GM21360 (cell line): ENCODE measurements at regions not wholly inside any gene's neighbourhood (a gene's known extent, or its start where the extent isn't known, plus 50 kb on each side); places are given as distances from the start of the nearest gene placed in this dataset.

Source experiments
- ATAC-seq: cut with Tn5 transposase; IDR thresholded peaks from one replicate; pipeline ENCODE4 v1.9.1; 2021; ENCODE audit warnings: mild to moderate bottlenecking, moderate library complexity; ENCODE audit not compliant: unreplicated experiment

DNA sequence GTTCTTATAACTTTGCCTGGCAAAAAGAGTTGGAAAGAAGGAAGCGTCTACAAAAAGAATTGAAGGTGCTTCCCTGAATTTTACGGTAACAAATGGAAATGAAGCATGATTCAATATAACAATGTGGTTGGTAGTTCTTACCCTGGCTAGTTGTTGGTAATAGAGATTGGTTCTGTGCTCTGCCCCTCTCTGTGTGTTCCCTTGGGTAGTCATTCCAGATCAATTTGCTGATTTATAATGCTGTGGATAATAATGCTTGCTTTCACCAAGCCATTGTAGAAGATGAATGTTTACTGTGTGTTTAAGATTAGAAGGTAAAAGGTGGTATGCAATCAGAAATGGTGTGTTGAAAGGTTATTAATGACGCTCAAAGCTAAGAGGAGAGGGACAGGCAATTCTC, 577.8 kb upstream of the NXPH2 start:
- no peak for ATAC-seq

DNA sequence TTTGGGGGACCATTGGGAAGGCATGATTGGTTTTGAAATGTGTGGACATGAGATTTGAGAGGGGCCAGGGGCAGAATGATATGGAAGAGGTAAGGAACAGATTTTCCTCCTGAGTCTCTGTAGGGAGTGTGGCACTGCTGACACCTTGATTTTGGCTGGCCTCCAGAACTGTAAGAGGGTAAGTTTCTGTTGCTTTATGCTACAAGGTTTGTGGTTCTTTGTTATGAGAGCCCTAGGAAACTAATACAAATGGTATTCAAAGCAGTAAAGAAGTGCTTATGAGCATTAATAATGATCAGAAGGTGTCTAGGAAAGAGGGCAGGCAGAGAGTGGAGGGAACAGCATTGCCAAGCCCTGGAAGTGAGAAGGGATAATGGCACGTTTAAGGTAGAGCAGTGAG, 574.3 kb upstream of the NXPH2 start:
- ATAC-seq: no peak

DNA sequence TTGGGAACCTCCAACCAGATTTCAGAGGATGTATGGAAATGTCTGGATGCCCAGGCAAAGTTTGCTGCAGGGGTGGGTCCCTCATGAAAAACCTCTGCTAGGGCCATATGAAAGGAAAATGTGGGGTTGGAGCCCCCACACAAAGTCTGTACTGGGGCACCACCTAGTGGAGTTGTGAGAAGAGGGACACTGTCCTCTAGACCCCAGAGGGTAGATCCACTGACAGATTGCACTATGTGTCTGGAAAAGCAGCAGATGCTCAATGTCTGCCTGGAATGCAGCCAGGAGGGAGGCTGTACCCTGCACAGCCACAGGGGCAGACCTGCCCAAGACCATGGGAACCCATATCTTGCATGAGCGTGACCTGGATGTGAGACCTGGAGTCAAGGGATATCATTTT, 573.7 kb upstream of the NXPH2 start:
- no peak for ATAC-seq

DNA sequence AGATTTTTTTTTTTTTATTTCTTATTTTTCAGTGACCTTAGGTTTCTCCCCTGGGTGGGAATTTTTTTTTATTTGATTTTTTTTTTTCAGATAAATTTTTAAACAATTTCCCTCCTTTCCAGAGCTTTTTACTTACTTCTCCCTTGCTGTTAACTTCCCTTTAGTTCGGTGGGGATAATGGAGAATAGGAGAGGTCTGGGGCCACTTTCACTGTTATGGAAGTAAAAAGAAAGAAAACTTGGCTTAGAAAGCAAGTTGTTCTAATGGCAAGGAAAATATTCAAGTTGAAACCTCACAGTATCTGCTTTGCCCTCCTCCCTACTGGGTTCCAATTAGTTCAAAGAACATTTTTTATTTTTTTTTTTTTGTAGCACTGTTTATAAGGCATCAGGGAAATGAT, 537.1 kb upstream of the NXPH2 start:
- ATAC-seq: no peak

DNA sequence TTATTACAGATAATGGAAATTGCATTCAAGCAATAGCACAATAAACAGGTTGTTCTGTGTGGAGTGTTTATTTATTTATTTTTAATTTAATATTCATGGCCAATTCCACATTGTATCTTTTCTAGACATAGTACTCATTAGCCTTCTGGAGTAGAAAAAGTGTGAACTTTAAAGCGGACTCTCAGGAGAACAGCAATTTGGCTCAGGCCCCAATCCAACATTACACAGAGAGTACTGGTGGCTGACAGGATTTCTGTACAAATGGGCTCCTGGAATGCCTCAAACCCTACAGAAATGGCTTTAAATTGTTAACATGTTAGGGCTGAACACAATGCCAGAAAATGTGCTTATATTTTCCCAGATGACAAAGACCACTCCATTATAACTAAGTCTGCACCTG, 533.9 kb upstream of the NXPH2 start:
- no peak for ATAC-seq

DNA sequence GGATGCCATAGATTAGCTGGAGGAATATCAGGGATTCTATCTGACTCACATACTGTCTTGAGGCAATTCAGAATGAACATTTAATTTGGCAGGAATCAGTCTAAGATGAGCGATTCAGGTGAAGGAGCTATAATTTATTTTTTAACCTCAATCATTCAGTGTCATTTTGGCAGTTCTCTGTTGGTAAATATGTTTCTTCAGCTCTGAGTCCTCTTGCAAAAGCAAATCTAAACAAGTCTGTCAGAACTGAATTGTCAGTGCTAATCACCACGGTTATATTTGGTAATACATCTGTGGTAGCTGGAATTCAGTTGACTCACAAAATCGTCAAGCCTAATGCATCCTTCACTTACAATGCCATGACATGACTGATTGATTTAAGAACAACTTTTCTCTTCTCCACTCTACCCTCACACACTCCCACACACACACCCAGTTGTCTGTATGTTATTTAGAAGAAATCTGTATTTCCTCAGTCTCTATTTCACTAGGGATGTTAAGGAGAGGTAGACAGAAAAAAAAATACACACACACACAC, 516.6 kb upstream of the NXPH2 start:
- ATAC-seq: no peak

DNA sequence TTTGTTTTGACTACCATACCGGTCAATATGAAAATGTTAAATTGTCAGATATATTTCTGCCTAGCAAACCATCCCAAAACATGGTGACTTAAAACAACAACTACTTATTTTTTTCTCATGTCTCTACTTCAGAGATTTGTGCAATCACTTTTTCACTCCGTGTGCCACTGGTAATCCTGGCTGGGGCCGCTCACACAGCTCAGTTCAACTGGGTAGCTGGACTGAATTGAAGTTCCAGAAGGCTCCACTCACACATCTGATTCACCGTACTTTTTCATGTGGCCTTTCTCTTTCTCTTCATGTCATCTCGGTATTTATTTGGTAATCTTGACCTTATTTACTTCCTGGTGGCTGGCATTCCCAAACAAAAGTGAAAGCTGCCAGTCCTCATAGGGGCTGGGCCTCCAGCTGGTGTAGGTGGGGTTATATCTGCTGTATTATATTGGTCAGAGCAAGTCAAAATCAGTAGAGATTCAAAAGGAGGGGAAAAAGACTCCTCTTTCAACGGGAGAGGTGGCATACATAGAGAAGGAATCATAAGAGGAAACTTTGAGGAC, 513.9 kb upstream of the NXPH2 start:
- no peak for ATAC-seq

DNA sequence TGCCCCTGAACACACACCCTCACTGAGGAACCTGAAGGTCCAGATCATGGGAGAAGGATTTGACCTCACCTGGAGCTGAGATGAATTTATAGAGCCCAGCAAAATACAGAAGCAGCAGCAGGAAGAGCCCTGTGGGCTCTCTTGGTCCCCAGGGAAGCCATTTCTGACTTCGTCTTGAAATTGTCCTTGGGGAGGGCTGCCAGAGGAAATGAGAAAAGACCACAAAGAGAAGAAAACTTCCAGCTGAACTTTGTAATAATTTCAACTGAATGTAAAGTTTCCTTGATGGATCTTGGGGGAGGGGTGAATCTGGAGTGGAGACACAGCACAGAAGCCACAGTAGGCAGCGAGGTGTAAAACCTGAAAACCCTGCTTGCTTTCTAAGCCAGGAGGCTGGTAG, 500.9 kb upstream of the NXPH2 start:
- ATAC-seq: no peak

DNA sequence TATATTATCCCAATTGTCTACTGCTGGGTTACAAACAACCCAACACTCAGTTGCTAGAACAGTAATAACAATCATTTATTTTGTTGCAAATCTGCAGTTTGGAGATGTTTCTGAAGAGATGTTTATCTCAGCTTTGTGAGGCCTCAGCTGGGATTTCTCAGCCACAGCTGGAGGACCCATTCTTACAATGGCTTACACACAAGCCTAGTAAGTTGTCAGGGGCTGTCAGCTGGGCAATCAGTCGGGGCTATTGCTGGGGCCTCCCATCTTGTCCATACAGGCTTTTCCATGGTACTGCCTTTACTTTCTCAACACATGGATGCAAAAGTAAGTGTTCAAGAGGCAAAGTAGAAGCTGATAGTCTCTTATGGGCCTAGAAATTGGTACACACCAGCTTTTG, 491.7 kb upstream of the NXPH2 start:
- no peak for ATAC-seq

DNA sequence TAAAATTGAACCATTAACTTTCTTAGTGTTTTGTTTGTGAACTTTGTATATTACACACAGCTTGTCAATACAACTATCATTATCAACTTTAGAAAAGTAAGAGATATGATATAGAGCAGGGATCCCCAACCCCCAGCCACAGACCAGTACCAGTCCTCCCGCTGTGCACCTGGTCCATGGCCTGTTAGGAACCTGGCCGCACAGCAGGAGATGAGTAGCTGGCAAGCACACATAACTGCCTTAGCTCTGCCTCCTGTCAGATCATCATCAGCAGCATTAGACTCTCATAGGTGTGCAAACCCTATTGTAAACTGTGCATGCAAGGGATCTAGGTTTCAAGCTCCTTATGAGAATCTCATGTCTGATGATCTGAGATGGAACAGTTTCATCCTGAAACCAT, 491.0 kb upstream of the NXPH2 start:
- no peak for ATAC-seq

DNA sequence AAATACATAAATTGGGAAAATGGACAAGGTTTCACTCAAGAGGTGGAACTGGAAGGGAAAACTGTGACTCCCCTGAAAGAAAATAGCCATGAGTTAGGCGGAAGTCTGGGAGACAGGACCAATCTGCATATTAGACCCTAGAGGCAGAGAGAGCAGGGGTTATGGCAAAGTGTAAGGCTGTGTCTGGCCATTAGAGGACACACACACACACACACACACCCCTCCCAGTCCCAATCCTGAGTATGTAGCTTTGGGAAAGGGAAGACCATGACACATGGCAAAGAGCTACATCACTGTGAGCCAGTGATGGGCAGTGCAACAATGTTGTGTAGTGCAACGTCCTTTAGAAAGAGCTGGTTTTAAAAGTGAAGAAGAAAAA, 479.9 kb upstream of the NXPH2 start:
- no peak for ATAC-seq

DNA sequence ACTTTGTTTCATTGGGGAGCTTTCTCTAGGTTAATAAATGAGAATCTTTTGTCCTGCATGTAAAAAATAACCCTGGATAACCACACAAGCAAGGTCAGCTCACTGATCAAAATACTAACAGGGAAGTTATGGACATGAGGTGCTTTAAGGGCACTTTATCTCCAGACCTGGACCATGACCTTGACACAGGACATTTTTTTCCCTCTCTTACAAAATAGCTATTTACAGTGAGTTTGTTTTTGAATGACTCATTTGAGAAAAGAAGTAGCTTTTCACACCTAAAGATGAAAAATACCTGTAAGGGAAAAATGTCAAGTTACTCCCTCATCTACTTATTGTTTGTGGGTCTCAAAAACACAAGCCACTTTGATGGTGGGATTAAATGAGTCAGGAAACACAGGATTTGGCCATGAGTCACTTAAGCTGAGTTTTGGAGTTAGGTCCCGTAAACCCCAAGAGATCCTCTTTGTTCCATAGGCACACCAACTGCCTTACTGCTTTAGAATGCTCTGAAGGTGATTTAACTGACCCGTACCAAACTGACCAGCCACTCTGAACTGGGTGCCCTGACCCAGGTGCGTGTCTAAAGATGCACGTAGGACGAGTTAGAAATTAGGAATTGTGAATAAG, 479.3 kb upstream of the NXPH2 start:
- no peak for ATAC-seq

DNA sequence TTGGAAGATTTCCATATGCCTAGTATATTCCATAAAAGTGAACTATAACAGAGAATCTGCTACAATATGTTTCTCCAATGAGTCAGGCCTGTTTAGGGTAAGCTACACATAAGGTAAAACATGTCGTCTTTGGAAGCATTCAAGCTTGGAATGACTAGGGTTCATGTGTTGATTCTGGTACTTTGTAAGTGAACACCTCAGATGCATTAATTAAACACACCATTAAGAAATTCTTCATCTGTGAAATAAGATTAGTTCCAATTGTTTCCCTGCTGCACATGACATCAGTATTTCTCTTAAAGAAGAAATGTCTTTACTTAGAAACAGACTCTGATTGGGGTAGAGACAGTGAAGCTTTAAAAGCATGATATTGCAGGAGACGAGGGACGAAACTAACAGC, 461.1 kb upstream of the NXPH2 start:
- no peak for ATAC-seq

DNA sequence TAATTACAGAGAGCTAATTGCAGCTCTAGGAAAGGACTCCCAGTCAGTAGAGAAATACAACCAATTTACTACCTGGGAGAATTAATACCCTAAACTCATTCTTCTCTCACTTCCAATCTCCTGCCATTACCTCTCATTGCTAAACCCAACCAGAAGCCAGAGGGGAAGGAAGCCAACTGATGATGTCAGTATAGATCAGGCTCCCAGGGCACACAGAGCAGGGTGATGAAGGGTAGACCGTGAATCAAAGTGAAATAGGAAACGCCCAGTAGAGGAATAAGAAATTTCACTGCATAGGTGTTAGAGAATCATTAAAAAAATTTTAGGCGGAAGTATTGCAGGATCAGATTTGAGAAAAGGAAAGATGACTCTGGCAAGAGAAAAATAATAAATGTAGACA, 456.8 kb upstream of the NXPH2 start:
- no peak for ATAC-seq

DNA sequence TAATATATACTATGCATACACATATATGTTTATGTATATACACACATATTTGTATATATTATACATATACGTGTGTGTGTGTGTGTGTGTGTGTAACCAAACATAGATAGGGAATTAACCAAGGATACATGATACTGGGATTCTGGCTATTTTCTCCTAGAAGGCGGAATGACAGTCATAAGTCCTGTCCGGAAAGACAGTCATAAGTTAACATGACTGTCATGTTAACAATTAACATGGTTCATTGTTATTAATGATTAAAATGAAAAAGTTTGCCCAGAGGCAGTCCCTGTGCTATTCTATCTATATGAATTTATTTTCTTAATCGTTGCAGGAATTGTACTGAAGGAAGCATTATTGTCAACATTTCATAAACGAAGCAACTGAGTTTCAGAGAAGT, 450.7 kb upstream of the NXPH2 start:
- no peak for ATAC-seq

DNA sequence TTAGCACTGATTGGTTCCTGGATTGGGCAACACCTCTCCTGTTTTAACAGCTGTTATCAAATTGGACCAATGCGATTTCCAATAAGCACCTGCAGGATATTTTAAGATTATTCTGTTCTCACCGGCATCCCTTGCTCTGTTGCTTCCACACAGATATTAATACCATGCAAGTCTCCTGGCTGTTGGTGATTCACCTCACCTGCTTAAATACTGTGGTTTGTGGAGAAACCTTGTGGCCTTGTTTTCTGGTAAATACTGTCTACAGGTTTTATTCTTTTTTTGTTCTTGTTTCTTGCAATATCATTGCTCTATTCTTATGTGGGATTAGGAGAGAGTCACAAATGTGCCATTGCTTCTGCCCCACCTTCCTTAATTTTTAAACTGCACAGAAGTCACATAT, 448.1 kb upstream of the NXPH2 start:
- ATAC-seq: no peak

DNA sequence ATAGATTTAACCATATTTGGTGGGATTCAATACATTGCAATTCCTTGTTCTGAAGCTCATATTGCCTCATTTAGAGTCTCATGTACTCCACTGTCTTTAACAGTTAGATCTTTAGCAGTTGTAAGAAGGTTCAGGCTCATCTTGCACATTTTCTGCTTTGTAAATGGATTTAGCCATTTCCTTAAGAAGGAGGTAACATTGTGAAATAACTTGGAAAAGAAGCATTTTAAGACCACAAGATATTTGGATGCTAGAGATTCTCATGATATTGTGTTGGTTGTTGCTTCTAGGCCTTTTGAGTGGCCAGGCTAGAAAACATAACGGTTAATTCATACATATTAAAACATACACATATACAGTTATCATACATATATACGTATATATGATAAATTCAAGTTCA, 445.8 kb upstream of the NXPH2 start:
- ATAC-seq: no peak

DNA sequence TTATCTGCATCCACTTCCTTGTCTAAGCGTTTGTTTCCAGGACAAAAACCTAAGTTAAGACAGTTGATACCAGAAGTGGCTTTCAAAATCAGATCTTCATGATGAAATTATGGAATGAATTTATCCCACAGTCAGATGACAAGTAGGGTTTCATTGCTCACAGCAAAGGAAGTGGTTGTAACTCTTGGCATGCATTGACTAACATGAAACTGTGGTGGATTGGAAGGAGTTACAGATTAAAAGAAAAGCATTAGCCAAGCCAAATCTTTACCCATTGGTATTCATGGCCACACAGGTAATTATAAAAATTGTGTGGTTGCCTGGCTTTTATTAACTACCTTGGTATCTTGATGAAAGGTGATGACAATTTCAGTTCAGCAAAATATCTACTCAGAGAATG, 438.0 kb upstream of the NXPH2 start:
- no peak for ATAC-seq

DNA sequence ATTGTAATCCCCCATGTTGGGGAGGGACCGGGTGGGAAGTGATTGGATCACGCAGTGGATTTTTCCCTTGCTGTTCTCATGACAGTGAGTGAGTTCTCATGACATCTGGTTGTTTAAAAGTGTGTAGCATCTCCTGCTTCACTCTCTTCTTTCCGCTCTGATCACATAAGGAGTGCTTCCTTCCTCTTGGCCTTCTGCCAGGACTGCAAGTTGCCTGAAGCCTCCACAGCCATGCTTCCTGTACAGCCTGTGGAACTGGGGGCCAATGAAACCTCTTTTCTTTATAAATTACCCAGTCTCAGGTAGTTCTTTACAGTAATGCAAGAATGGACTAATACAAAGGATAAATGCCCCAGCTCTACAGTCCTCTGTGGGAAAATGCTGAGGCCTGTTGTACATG, 437.5 kb upstream of the NXPH2 start:
- ATAC-seq: no peak

DNA sequence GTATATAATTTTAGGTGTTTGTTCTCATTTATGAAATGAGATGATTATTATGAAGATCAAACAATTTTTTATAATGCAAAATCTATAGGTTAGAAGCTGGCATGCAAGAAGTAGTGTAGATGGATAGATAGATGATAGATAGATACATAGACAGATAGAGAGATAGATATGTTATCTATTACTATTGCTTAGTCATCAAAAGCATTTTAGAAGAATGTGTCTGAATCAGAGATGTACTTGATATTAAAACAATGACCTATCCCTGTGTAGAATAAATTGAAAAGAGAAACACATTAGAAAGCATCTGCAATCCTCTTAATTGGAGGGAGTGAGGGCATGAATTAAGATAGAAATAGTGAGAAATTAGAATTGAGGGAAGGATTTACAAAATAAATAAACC, 436.2 kb upstream of the NXPH2 start:
- no peak for ATAC-seq

DNA sequence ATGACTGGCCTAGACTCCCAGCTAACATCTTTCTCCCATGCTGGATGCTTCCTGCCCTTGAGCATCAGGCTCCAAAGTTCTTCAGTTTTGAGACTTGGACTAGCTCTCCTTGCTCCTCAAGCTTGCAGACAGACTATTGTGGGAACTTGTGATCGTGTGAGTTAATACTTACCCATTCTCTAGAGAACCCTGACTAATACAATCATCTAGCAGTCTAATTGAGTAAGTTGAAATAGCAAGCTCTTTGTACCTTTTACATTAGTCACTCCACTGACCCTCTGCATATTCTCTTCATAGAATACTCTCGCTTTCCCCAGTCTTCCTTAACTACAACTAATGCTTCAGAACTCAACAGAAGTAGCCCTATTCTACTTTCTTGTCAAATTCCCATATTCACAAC, 434.6 kb upstream of the NXPH2 start:
- no peak for ATAC-seq

DNA sequence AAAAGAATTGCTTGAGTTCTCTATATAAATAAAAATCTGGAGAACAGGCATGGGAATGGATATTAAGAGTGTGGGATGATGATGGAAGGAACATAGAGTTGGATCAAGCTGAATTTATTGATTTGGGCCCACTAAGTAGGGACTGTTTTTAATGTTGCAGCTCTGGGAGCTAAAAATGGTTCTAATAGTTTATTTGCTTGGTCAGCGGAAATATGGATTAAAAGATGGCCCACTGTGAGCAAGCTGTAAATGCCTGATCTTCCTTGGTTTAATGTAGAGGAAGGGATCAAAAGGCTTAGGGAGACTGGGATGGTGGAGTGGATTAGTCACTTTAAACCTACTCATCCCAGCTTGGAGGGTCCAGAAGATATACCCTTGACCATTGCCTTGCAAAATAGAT, 429.4 kb upstream of the NXPH2 start:
- no peak for ATAC-seq

DNA sequence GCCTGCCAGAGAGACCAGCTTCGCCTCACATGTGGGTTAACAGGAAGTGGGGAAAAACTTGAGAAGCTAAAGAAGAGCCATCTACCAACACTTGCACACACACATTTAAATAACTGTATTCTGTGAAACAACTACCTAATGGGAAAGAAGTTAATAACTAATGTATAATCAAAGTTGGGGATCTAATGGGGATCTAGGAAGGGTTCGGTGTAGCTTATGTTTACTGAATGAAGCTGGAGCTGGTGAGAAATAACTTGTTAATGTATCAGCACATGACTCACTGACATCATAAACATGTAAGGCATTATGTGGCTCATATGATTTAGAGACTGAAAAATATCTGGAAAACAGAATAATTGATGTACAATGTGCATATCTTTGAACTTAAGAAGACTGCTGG, 421.3 kb upstream of the NXPH2 start:
- no peak for ATAC-seq
